ENCODE measurements at regions not wholly inside any gene's neighbourhood (a gene's known extent, or its start where the extent isn't known, plus 50 kb on each side); places are given as distances from the start of the nearest gene placed in this dataset.

DNA sequence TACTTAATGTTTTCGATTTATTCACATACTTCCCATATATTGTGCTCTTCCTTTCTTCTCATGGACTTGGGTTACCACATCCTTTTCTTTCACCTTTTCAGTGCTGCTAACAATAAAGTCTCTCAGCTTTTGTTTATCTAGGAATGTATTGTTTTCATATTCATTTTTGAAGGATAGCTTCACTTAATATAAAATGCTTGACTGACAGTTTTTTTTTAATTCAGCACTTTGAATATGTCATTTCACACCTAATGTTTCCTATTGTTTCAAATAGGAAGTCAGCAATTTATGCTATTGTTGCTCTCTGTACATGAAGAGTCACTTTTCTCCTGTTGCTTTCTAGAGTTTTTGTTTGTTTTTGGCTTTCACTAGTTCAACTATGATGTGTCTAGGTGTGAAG lies 738.3 kb upstream of the STXBP6 start:
- intact Hi-C loops (cut with micrococcal nuclease): no loop called here
- Mint-ChIP-seq H3K9me3 (peaks cover 23% of the 10 kb centered on the region), H3K36me3 (no peaks in the 10 kb centered on the region), H3K27me3 (no peaks in the 10 kb centered on the region), H3K27ac (no peak overlapping the region), H3K4me3 (no peak overlapping the region), H3K4me1 (ENCODE audit: low read depth) (no peaks in the 10 kb centered on the region)
- POLR2A ChIA-PET: no interaction called here
- CTCF ChIA-PET: no interaction called here
- no peak for DNase-seq

GRCh38 chr14:25765909-25766308 lies 716.0 kb upstream of the STXBP6 start:
- no peak for DNase-seq
- Mint-ChIP-seq H3K4me3 (no peak overlapping the region), H3K9me3 (peaks cover 16% of the 10 kb centered on the region), H3K4me1 (ENCODE audit: low read depth) (no peaks in the 10 kb centered on the region), H3K27me3 (no peaks in the 10 kb centered on the region), H3K36me3 (no peaks in the 10 kb centered on the region), H3K27ac (no peak overlapping the region)
- CTCF ChIA-PET: no interaction called here
- intact Hi-C loops (cut with micrococcal nuclease): no loop called here
- POLR2A ChIA-PET: no interaction called here

GRCh38 chr14:25759920-25760655 lies 710.1 kb upstream of the STXBP6 start:
- intact Hi-C loops (cut with micrococcal nuclease): no loop called here
- ChIA-PET CTCF (no interaction called here), POLR2A (no interaction called here)
- Mint-ChIP-seq H3K36me3 (no peaks in the 10 kb centered on the region), H3K4me1 (ENCODE audit: low read depth) (no peaks in the 10 kb centered on the region), H3K9me3 (peaks cover 14% of the 10 kb centered on the region), H3K27ac (no peak overlapping the region), H3K27me3 (no peaks in the 10 kb centered on the region), H3K4me3 (no peak overlapping the region)
- DNase-seq: no peak

DNA sequence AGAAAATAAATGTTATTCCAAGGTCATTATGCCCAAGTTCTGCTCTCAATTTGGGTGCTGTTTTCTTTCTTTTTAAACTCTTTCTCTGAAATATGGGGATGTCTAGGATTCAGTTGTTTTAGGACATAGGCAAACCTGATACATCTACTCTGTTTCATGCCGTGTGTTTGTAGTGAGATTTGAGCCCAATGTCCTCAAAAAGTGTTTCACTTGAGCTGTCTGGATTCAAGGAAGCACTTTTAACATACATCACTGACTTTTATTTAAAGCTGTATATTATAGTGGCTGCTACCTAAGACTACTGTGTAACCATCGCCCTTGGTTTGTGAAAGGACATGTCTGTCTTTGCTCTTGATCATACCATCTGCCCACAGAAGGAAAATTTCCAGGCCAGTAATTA lies 709.3 kb upstream of the STXBP6 start:
- Mint-ChIP-seq H3K4me1 (ENCODE audit: low read depth) (no peaks in the 10 kb centered on the region), H3K27me3 (no peaks in the 10 kb centered on the region), H3K9me3 (peaks cover 11% of the 10 kb centered on the region), H3K4me3 (no peak overlapping the region), H3K27ac (no peak overlapping the region), H3K36me3 (no peaks in the 10 kb centered on the region)
- ChIA-PET CTCF (no interaction called here), POLR2A (no interaction called here)
- DNase-seq: no peak
- intact Hi-C loops (cut with micrococcal nuclease): no loop called here

DNA sequence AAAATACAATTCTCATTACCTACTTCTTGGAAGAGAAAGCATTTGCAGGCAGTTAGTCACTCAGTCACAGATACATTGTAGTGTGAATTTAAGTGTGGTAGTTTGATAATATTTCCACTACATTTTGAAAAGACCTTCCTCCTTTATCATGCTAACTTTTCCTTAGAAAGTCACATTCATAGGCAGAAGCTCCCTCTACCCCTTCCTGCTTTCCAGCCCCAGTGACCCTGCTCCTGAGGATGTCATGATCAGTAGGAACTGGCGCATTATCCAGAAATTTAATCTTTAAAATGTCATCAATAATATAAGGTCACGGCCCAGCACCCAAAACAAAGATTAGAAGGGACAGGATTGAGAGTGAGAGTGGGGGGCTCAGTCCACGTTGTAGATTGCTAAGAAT lies 707.4 kb upstream of the STXBP6 start:
- CTCF ChIA-PET: no interaction called here
- Mint-ChIP-seq H3K36me3 (no peaks in the 10 kb centered on the region), H3K27ac (no peak overlapping the region), H3K27me3 (no peaks in the 10 kb centered on the region), H3K9me3 (peaks cover 14% of the 10 kb centered on the region), H3K4me1 (ENCODE audit: low read depth) (no peaks in the 10 kb centered on the region), H3K4me3 (no peak overlapping the region)
- no peak for DNase-seq
- intact Hi-C loops (cut with micrococcal nuclease): no loop called here
- POLR2A ChIA-PET: no interaction called here

DNA sequence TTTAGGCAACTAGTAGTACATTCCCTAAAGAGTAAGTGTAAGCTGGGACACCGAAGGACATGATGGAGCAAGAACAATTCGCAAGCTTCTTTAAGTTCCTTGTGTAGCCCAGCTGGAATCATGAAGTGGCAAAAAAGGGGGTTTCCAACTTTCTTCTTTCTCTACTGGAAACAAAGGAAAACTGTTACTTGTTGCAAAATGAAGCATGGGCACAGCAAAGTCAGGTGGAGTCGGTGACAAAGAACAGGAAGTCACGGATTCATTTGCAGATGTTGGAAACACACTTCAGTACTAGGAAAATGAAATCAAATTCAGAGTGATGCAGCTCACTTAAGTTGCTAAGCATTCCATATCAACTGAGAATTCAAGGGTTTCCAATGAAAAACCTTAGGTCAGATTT lies 706.9 kb upstream of the STXBP6 start:
- CTCF ChIA-PET: no interaction called here
- Mint-ChIP-seq H3K27ac (no peak overlapping the region), H3K9me3 (peaks cover 14% of the 10 kb centered on the region), H3K4me1 (ENCODE audit: low read depth) (no peaks in the 10 kb centered on the region), H3K27me3 (no peaks in the 10 kb centered on the region), H3K36me3 (no peaks in the 10 kb centered on the region), H3K4me3 (no peak overlapping the region)
- no peak for DNase-seq
- intact Hi-C loops (cut with micrococcal nuclease): no loop called here
- POLR2A ChIA-PET: no interaction called here

- Mint-ChIP-seq H3K27ac (no peak overlapping the region), H3K9me3 (peaks cover 3% of the 10 kb centered on the region), H3K27me3 (no peaks in the 10 kb centered on the region), H3K4me3 (no peak overlapping the region), H3K36me3 (no peaks in the 10 kb centered on the region), H3K4me1 (ENCODE audit: low read depth) (no peaks in the 10 kb centered on the region)
- POLR2A ChIA-PET: no interaction called here
- no peak for DNase-seq
- intact Hi-C loops (cut with micrococcal nuclease): no loop called here
- CTCF ChIA-PET: no interaction called here
These were observed 703.2 kb upstream of the STXBP6 start for GRCh38 chr14:25753130-25753529.

DNA sequence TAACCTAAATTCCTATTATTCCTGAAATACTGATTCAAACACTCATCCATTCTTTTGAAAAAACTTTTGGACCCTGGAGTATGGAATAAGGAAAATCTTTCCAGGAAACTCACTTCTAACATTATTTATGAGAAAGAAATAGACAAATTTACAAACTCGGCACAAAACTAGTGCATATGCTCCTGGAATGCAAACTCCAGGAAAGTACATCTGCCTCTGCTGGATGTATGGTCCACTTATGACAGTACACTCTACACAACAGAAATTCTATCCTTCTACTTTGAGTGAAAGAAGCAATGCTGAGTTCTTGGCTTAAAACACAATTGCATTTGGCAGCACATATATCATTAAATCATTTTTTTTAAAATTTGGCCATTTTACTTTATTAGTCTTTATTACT lies 700.5 kb upstream of the STXBP6 start:
- Mint-ChIP-seq H3K4me3 (no peak overlapping the region), H3K4me1 (ENCODE audit: low read depth) (no peaks in the 10 kb centered on the region), H3K27ac (no peak overlapping the region), H3K36me3 (no peaks in the 10 kb centered on the region), H3K9me3 (peaks cover 10% of the 10 kb centered on the region), H3K27me3 (no peaks in the 10 kb centered on the region)
- ChIA-PET CTCF (no interaction called here), POLR2A (no interaction called here)
- DNase-seq: no peak
- intact Hi-C loops (cut with micrococcal nuclease): no loop called here

Data from activated CD4-positive, alpha-beta memory T cell treated with anti-CD3 and anti-CD28 coated beads for 36 hours (primary cell).